Parathyroid adenoma (tissue), 2 donors: ENCODE measurements at regions not wholly inside any gene's neighbourhood (a gene's known extent, or its start where the extent isn't known, plus 50 kb on each side); places are given as distances from the start of the nearest gene placed in this dataset.

Source experiments
- H2AFZ ChIP-seq: fragments of 300-600 bp; sonication (generic); one replicate; pipeline ENCODE4 v1.7.0; 2017; ENCODE audit warnings: antibody characterized with exemption, mild to moderate bottlenecking
- H3K27ac ChIP-seq: fragments of 300-600 bp; sonication (generic); one replicate; pipeline ENCODE4 v1.7.0; 2017
- H3K27me3 ChIP-seq: fragments of 300-600 bp; sonication (generic); one replicate; pipeline ENCODE4 v1.7.0; 2017; ENCODE audit warnings: low read length; ENCODE audit not compliant: control insufficient read depth, insufficient read depth
- H3K36me3 ChIP-seq: fragments of 300-600 bp; sonication (generic); one replicate; pipeline ENCODE4 v1.7.0; 2017; ENCODE audit warnings: low read length; ENCODE audit not compliant: control insufficient read depth, insufficient read depth
- H3K4me1 ChIP-seq: fragments of 300-600 bp; sonication (generic); one replicate; pipeline ENCODE4 v1.7.0; 2017; ENCODE audit warnings: control low read depth
- H3K4me2 ChIP-seq: fragments of 300-600 bp; sonication (generic); one replicate; pipeline ENCODE4 v1.7.0; 2017; ENCODE audit warnings: low read length
- H3K4me3 ChIP-seq: fragments of 300-600 bp; sonication (generic); one replicate; pipeline ENCODE4 v1.7.0; 2017; ENCODE audit warnings: low read depth, low read length
- H3K79me2 ChIP-seq: fragments of 300-600 bp; sonication (generic); one replicate; pipeline ENCODE4 v1.7.0; 2017; ENCODE audit warnings: control low read depth
- H3K9ac ChIP-seq: fragments of 300-600 bp; sonication (generic); one replicate; pipeline ENCODE4 v1.7.0; 2017; ENCODE audit warnings: mild to moderate bottlenecking
- H3K9me3 ChIP-seq: fragments of 300-600 bp; sonication (generic); one replicate; pipeline ENCODE4 v1.7.0; 2017; ENCODE audit warnings: low read length; ENCODE audit not compliant: control insufficient read depth
- CTCF ChIP-seq: fragments of 300-600 bp; sonication (generic); IDR thresholded peaks from one replicate; pipeline ENCODE4 v1.7.0; 2017; ENCODE audit warnings: antibody characterized with exemption, mild to moderate bottlenecking
- donor health status: primary hyperparathyroidism.

GRCh38 chr2:215609089-215610032 lies 173.5 kb upstream of the FN1 start:
- Histone ChIP-seq H3K4me3 (no peak overlapping the region), H3K36me3 (no peaks in the 10 kb centered on the region), H3K9me3 (no peaks in the 10 kb centered on the region), H3K4me1 (no peaks in the 10 kb centered on the region), H3K4me2 (no peak overlapping the region), H2AFZ (no peak overlapping the region), H3K27me3 (no peaks in the 10 kb centered on the region), H3K27ac (no peak overlapping the region), H3K79me2 (no peaks in the 10 kb centered on the region), H3K9ac (no peak overlapping the region)
- no peak for TF ChIP-seq CTCF

- Histone ChIP-seq H3K27ac (no peak overlapping the region), H3K27me3 (no peaks in the 10 kb centered on the region), H3K4me3 (no peak overlapping the region), H3K79me2 (no peaks in the 10 kb centered on the region), H3K9me3 (no peaks in the 10 kb centered on the region), H3K4me1 (no peaks in the 10 kb centered on the region), H3K9ac (no peak overlapping the region), H2AFZ (no peak overlapping the region), H3K4me2 (no peak overlapping the region), H3K36me3 (no peaks in the 10 kb centered on the region)
- TF ChIP-seq CTCF, result no peak
These were observed 171.9 kb upstream of the FN1 start for GRCh38 chr2:215607766-215608165.

- H3K4me2 ChIP-seq, result no peak overlapping the region
- no peaks in the 10 kb centered on the region for H3K27me3 ChIP-seq
- no peak overlapping the region for H3K4me3 ChIP-seq
- H2AFZ ChIP-seq, result no peak overlapping the region
- no peaks in the 10 kb centered on the region for H3K9me3 ChIP-seq
- no peak overlapping the region for H3K27ac ChIP-seq
- TF ChIP-seq CTCF, result no peak
- H3K9ac ChIP-seq, result no peak overlapping the region
- no peaks in the 10 kb centered on the region for H3K36me3 ChIP-seq
- no peaks in the 10 kb centered on the region for H3K4me1 ChIP-seq
- no peaks in the 10 kb centered on the region for H3K79me2 ChIP-seq
These were observed 170.4 kb upstream of the FN1 start for GRCh38 chr2:215606219-215606618.

GRCh38 chr2:215605214-215605613 lies 169.3 kb upstream of the FN1 start:
- Histone ChIP-seq H3K9ac (no peak overlapping the region), H3K27ac (no peak overlapping the region), H3K79me2 (no peaks in the 10 kb centered on the region), H3K4me1 (no peaks in the 10 kb centered on the region), H3K4me3 (no peak overlapping the region), H3K36me3 (no peaks in the 10 kb centered on the region), H3K9me3 (no peaks in the 10 kb centered on the region), H2AFZ (no peak overlapping the region), H3K4me2 (no peak overlapping the region), H3K27me3 (no peaks in the 10 kb centered on the region)
- no peak for TF ChIP-seq CTCF

- H3K4me3 ChIP-seq, result no peak overlapping the region
- H3K9ac ChIP-seq, result no peak overlapping the region
- no peaks in the 10 kb centered on the region for H3K4me1 ChIP-seq
- no peak overlapping the region for H3K27ac ChIP-seq
- H2AFZ ChIP-seq, result no peak overlapping the region
- no peak for TF ChIP-seq CTCF
- H3K27me3 ChIP-seq, result no peaks in the 10 kb centered on the region
- H3K9me3 ChIP-seq, result no peaks in the 10 kb centered on the region
- no peak overlapping the region for H3K4me2 ChIP-seq
- H3K79me2 ChIP-seq, result no peaks in the 10 kb centered on the region
- H3K36me3 ChIP-seq, result no peaks in the 10 kb centered on the region
These were observed 168.7 kb upstream of the FN1 start for GRCh38 chr2:215604606-215605005.
